Prostate gland (tissue), 2 donors: ENCODE measurements at regions not wholly inside any gene's neighbourhood (a gene's known extent, or its start where the extent isn't known, plus 50 kb on each side); places are given as distances from the start of the nearest gene placed in this dataset.

ENCODE experiments used
- DNase-seq: peaks from one replicate; pipeline ENCODE4 v3.0.0-alpha.2; 2019; ENCODE audit warnings: low spot score
- H3K27ac ChIP-seq, 2 donors: fragments of 200-600 bp; sonication (generic); 2 replicates each; pipeline ENCODE4 v1.5.1; 2017 to 2019
- H3K27me3 ChIP-seq: fragments of 200-600 bp; sonication (generic); replicated peaks from 2 replicates; pipeline ENCODE4 v1.5.1; 2019; ENCODE audit not compliant: insufficient read depth
- H3K36me3 ChIP-seq, 2 donors: fragments of 200-600 bp; sonication (generic); 1 replicate in 1 of 2; 2 replicates in 1 of 2; pipeline versions ENCODE4 v1.5.1 to v1.8.1; 2017 to 2019
- H3K4me1 ChIP-seq: fragments of 200-600 bp; sonication (generic); replicated peaks from 2 replicates; pipeline ENCODE4 v1.5.1; 2019
- H3K4me3 ChIP-seq, 2 donors: fragments of 200-600 bp; sonication (generic); 2 replicates each; pipeline ENCODE4 v1.5.1; 2017 to 2019
- H3K9me3 ChIP-seq: fragments of 200-600 bp; sonication (generic); 2 replicates; pipeline ENCODE4 v1.5.1; 2017
- POLR2A ChIP-seq: fragments of 450-650 bp; IDR thresholded peaks from one replicate; pipeline ENCODE4 v1.6.1; 2016; ENCODE audit warnings: antibody characterized with exemption, mild to moderate bottlenecking
- POLR2AphosphoS5 ChIP-seq: sonication (generic); formaldehyde crosslinking; IDR thresholded peaks from one replicate; pipeline ENCODE4 v1.6.1; 2017; ENCODE audit warnings: antibody characterized with exemption
- WGBS: methylation state at CpG from one replicate; pipeline ENCODE4 v1.1.5; 2018; 5-methylcytosine and 5-hydroxymethylcytosine counted together
- intact Hi-C: fragments of 100-400 bp; cut with DNase I; formaldehyde crosslinking; loops from one replicate; pipeline ENCODE4 v1.14.2; 2022
- TF ChIP-seq, protein P1 (sequence below), 4 experiments: fragments of 200-600 bp in 2 of 4; fragments of 450-650 bp in 2 of 4; sonication (generic) in 2 of 4; IDR thresholded peaks; 1 replicate in 3 of 4; 2 replicates in 1 of 4; pipeline ENCODE4 v1.5.1; 2016 to 2019; ENCODE audit warnings: antibody characterized with exemption in 4 of 4, mild to moderate bottlenecking in 2 of 4, moderate library complexity in 2 of 4

DNA sequence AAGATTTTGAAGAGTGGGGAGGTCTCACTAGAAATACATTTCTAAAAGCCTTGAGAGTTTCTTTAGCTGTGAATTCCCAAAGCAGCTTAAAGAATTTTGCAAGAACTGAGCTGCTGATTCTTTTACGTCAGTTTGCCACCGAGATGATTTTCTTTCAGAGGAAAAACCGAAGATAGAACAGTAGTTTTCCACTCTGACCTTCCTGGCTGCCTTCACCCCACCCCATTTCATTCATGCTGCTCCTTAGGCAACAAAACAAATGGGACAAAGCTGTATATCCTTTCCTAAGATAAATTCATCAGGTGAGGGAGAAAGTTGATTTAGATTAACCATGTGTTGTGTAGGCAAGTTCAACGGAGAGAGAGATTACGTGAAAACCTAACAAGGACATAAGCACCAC is 947.0 kb downstream of the GALC start:
- Histone ChIP-seq H3K27ac (no peak overlapping the region), H3K4me3 (no peak overlapping the region), H3K9me3 (no peaks in the 10 kb centered on the region), H3K27me3 (no peaks in the 10 kb centered on the region), H3K36me3 (no peaks in the 10 kb centered on the region), H3K4me1 (no peaks in the 10 kb centered on the region)
- no peak for TF ChIP-seq POLR2AphosphoS5
- no peak for TF ChIP-seq POLR2A
- TF ChIP-seq, protein P1, sequence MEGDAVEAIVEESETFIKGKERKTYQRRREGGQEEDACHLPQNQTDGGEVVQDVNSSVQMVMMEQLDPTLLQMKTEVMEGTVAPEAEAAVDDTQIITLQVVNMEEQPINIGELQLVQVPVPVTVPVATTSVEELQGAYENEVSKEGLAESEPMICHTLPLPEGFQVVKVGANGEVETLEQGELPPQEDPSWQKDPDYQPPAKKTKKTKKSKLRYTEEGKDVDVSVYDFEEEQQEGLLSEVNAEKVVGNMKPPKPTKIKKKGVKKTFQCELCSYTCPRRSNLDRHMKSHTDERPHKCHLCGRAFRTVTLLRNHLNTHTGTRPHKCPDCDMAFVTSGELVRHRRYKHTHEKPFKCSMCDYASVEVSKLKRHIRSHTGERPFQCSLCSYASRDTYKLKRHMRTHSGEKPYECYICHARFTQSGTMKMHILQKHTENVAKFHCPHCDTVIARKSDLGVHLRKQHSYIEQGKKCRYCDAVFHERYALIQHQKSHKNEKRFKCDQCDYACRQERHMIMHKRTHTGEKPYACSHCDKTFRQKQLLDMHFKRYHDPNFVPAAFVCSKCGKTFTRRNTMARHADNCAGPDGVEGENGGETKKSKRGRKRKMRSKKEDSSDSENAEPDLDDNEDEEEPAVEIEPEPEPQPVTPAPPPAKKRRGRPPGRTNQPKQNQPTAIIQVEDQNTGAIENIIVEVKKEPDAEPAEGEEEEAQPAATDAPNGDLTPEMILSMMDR (IDR thresholded peaks at IDR 0.05) = no peak
- WGBS = 82% methylated on average over 5 of the region's 5 CpGs
- intact Hi-C loops = no loop called here
- DNase-seq = no peak

DNA sequence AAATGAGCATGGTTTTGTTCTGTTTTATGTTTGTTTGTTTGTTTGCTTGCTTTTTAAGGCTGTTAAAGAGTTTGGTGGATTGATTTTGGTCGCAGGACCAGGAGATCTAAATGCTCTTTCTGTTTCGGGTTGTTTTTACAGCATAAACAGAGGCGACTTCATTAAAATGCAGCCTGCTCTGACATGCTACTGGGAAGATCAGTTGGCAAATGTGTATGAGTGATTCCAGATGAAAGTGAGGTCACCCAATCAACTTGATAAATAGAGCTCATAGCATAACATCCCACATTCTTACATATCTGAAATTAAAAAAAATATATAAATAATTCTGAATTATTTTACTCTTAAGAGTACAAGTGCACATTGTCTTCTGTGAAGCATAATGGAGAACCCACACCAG is 947.7 kb downstream of the GALC start:
- no peak overlapping the region for H3K4me3 ChIP-seq
- no peak for DNase-seq
- H3K36me3 ChIP-seq = no peaks in the 10 kb centered on the region
- H3K27ac ChIP-seq = no peak overlapping the region
- no peaks in the 10 kb centered on the region for H3K9me3 ChIP-seq
- H3K4me1 ChIP-seq = no peaks in the 10 kb centered on the region
- 15% methylated on average over 3 of the region's 3 CpGs for WGBS
- TF ChIP-seq, protein P1 (IDR thresholded peaks at IDR 0.05) = no peak
- no peak for TF ChIP-seq POLR2A
- no peak for TF ChIP-seq POLR2AphosphoS5
- H3K27me3 ChIP-seq = no peaks in the 10 kb centered on the region
- intact Hi-C loops = no loop called here

DNA sequence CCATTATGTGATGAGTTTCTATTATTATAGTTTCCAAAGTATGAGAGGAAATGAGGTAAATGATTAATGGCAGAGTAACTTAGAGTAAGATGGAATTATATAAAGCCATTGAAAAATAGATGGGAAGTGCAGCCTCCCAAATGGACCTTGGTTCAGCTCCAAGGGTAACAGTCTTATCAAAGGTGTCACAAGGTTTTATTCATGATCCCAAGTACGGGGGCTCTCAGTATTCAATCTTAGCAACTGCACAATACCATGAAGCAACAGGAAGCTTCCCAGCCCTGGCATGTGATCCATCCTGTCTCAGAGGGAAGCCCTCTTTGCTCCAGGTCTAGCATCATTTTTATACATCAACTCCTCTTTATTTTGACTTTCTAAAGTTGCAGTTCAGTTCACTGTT is 948.2 kb downstream of the GALC start:
- no peak for DNase-seq
- no peaks in the 10 kb centered on the region for H3K9me3 ChIP-seq
- no peaks in the 10 kb centered on the region for H3K4me1 ChIP-seq
- WGBS = 52% methylated on average over 1 of the region's 1 CpG
- no peak overlapping the region for H3K4me3 ChIP-seq
- intact Hi-C loops = no loop called here
- H3K27ac ChIP-seq = no peak overlapping the region
- TF ChIP-seq POLR2AphosphoS5 (no peak), POLR2A (no peak)
- TF ChIP-seq, protein P1 (IDR thresholded peaks at IDR 0.05) = no peak
- H3K36me3 ChIP-seq = no peaks in the 10 kb centered on the region
- no peaks in the 10 kb centered on the region for H3K27me3 ChIP-seq

DNA sequence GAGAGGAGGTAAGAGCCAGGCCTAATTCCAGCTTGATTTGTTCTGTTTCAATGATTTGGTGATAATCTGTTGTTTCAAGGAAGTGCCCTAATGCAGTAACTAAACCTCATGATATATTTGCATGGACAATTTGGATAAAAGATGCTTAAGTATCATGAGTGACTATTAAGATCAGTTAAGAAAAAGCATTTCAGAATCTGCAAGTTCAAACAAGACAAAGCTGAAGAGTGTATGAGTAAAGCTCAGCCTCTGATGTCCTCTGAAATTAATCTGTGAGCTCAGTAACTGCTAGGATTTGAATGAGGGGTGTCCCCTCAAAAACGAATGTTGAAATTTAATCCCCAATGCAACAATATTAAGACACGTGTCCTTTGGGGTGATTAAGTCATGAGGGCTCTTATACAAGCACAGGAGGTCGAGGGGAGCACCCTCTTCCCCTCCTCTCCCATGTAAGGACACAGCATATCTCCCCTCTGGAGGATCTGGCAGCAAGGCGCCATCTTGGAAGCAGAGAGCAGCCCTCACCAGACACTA is 949.2 kb downstream of the GALC start:
- H3K4me1 ChIP-seq = no peaks in the 10 kb centered on the region
- no peaks in the 10 kb centered on the region for H3K27me3 ChIP-seq
- H3K27ac ChIP-seq = no peak overlapping the region
- no peaks in the 10 kb centered on the region for H3K9me3 ChIP-seq
- no peak overlapping the region for H3K4me3 ChIP-seq
- no peak for TF ChIP-seq POLR2A
- TF ChIP-seq, protein P1 (IDR thresholded peaks at IDR 0.05) = no peak
- intact Hi-C loops = no loop called here
- no peak for DNase-seq
- H3K36me3 ChIP-seq = no peaks in the 10 kb centered on the region
- WGBS = 70% methylated on average over 4 of the region's 4 CpGs

DNA sequence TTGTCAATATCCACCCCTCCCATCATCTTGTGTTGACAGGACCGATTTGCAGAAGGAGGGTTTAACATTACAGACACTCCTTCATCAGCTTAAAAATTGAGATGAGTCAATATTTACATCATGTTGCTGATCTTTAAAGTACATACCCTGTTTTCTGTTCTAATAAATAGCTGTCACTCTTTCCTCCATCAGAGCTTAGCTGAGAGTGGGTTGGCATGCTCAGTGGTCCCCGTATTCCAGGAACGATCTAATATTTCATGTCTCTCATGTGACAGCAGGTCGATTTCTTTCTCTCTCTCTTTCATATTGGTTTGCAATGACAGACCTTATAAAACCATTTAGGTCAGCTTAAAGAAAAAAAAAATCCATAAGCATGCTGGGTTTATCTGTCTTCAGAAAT is 950.6 kb downstream of the GALC start:
- 67% methylated on average over 4 of the region's 4 CpGs for WGBS
- no peak for DNase-seq
- intact Hi-C loops = no loop called here
- H3K36me3 ChIP-seq = no peaks in the 10 kb centered on the region
- no peaks in the 10 kb centered on the region for H3K27me3 ChIP-seq
- TF ChIP-seq POLR2A (no peak), POLR2AphosphoS5 (no peak)
- TF ChIP-seq, protein P1 (IDR thresholded peaks at IDR 0.05) = no peak
- no peak overlapping the region for H3K4me3 ChIP-seq
- H3K4me1 ChIP-seq = no peaks in the 10 kb centered on the region
- no peak overlapping the region for H3K27ac ChIP-seq
- H3K9me3 ChIP-seq = no peaks in the 10 kb centered on the region
